ENCODE measurements at regions not wholly inside any gene's neighbourhood (a gene's known extent, or its start where the extent isn't known, plus 50 kb on each side); places are given as distances from the start of the nearest gene placed in this dataset.
"Not testable (repeated sequence)": the region's sequence is repeated elsewhere in the genome, so short reads cannot be mapped to it uniquely, and the experiment has no call there.

- intact Hi-C loops (cut with micrococcal nuclease; ENCODE audit: unreplicated experiment): loop anchor here (10.0 kb wide), 1 partner anchor 383 kb away; no protein-coding TSS in a partner anchor
- CTCF ChIA-PET: no interaction called here
- no peak for DNase-seq (ENCODE audit: low read depth, low spot score)
These were observed 142.9 kb upstream of the MON1B start for GRCh38 chr16:77048085-77048484.

GRCh38 chr16:77049577-77049976 is 141.4 kb upstream of the MON1B start:
- Histone ChIP-seq H3K36me3 (ENCODE audit: control insufficient read depth, insufficient read depth, low read length) (no peaks in the 10 kb centered on the region), H3K4me3 (ENCODE audit: low read depth in 2 of 2, low read length in 2 of 2) (no peak overlapping the region), H3K27ac (ENCODE audit: low read length) (no peak overlapping the region), H3K9me3 (ENCODE audit: control insufficient read depth, insufficient read depth, low read depth, low read length) (no peaks in the 10 kb centered on the region), H3K27me3 (ENCODE audit: control insufficient read depth, insufficient read depth, low read length) (no peaks in the 10 kb centered on the region), H3K4me1 (ENCODE audit: control insufficient read depth, insufficient read depth, low read length) (no peaks in the 10 kb centered on the region)
- intact Hi-C loops (cut with micrococcal nuclease; ENCODE audit: unreplicated experiment): loop anchor here (10.0 kb wide), 1 partner anchor 385 kb away; no protein-coding TSS in a partner anchor
- DNase-seq (ENCODE audit: low read depth, low spot score) (no peak), ATAC-seq (no peak)
- no TSS peak for BruUV-seq (replicated peaks)
- POLR2A ChIA-PET: no interaction called here
- CTCF ChIA-PET: no interaction called here
- TF ChIP-seq TCF7L2 (IDR thresholded peaks at IDR 0.05; ENCODE audit: low read depth, low read length): no peak
- in situ Hi-C loops (cut with HindIII; ENCODE audit: low pct_unique_long_range_greater_than_20kb, low sequenced_read_pairs): no loop called here

More at GRCh38 chr16:77048085-77048484, 142.9 kb upstream of the MON1B start:
- no peaks in the 10 kb centered on the region for H3K27me3 ChIP-seq (ENCODE audit: control insufficient read depth, insufficient read depth, low read length)
- H3K4me3 ChIP-seq (ENCODE audit: low read depth in 2 of 2, low read length in 2 of 2): no peak overlapping the region
- H3K4me1 ChIP-seq (ENCODE audit: control insufficient read depth, insufficient read depth, low read length): no peaks in the 10 kb centered on the region
- no peaks in the 10 kb centered on the region for H3K36me3 ChIP-seq (ENCODE audit: control insufficient read depth, insufficient read depth, low read length)
- no peaks in the 10 kb centered on the region for H3K9me3 ChIP-seq (ENCODE audit: control insufficient read depth, insufficient read depth, low read depth, low read length)
- no peak overlapping the region for H3K27ac ChIP-seq (ENCODE audit: low read length)
- no TSS peak for BruUV-seq (replicated peaks)
- POLR2A ChIA-PET: no interaction called here
- TF ChIP-seq TCF7L2 (IDR thresholded peaks at IDR 0.05; ENCODE audit: low read depth, low read length) (no peak), SIN3A (IDR thresholded peaks at IDR 0.05; ENCODE audit: borderline replicate concordance, insufficient read depth, low read depth, low read length) (no peak), CTCF (IDR thresholded peaks at IDR 0.05) (no peak), POLR2AphosphoS5 (IDR thresholded peaks at IDR 0.05; ENCODE audit: low read depth, low read length) (no peak)
- TF ChIP-seq, protein P1, sequence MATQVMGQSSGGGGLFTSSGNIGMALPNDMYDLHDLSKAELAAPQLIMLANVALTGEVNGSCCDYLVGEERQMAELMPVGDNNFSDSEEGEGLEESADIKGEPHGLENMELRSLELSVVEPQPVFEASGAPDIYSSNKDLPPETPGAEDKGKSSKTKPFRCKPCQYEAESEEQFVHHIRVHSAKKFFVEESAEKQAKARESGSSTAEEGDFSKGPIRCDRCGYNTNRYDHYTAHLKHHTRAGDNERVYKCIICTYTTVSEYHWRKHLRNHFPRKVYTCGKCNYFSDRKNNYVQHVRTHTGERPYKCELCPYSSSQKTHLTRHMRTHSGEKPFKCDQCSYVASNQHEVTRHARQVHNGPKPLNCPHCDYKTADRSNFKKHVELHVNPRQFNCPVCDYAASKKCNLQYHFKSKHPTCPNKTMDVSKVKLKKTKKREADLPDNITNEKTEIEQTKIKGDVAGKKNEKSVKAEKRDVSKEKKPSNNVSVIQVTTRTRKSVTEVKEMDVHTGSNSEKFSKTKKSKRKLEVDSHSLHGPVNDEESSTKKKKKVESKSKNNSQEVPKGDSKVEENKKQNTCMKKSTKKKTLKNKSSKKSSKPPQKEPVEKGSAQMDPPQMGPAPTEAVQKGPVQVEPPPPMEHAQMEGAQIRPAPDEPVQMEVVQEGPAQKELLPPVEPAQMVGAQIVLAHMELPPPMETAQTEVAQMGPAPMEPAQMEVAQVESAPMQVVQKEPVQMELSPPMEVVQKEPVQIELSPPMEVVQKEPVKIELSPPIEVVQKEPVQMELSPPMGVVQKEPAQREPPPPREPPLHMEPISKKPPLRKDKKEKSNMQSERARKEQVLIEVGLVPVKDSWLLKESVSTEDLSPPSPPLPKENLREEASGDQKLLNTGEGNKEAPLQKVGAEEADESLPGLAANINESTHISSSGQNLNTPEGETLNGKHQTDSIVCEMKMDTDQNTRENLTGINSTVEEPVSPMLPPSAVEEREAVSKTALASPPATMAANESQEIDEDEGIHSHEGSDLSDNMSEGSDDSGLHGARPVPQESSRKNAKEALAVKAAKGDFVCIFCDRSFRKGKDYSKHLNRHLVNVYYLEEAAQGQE (IDR thresholded peaks at IDR 0.05; ENCODE audit: insufficient read depth in 1 of 2, low read depth in 2 of 2, low read length in 1 of 2): no peak
- ATAC-seq: no peak
- in situ Hi-C loops (cut with HindIII; ENCODE audit: low pct_unique_long_range_greater_than_20kb, low sequenced_read_pairs): no loop called here

GRCh38 chr16:77056597-77056996 is 134.4 kb upstream of the MON1B start:
- ATAC-seq; H3K27ac ChIP-seq (ENCODE audit: low read length); CTCF ChIA-PET; POLR2A ChIA-PET; H3K4me1 ChIP-seq (ENCODE audit: control insufficient read depth, insufficient read depth, low read length); H3K36me3 ChIP-seq (ENCODE audit: control insufficient read depth, insufficient read depth, low read length); H3K4me3 ChIP-seq (ENCODE audit: low read depth in 2 of 2, low read length in 2 of 2); in situ Hi-C loops (cut with HindIII; ENCODE audit: low pct_unique_long_range_greater_than_20kb, low sequenced_read_pairs); H3K9me3 ChIP-seq (ENCODE audit: control insufficient read depth, insufficient read depth, low read depth, low read length); H3K27me3 ChIP-seq (ENCODE audit: control insufficient read depth, insufficient read depth, low read length); DNase-seq (ENCODE audit: low read depth, low spot score); intact Hi-C loops (cut with micrococcal nuclease; ENCODE audit: unreplicated experiment); BruUV-seq (replicated peaks): not testable (repeated sequence)
